ENCODE measurements at regions not wholly inside any gene's neighbourhood (a gene's known extent, or its start where the extent isn't known, plus 50 kb on each side); places are given as distances from the start of the nearest gene placed in this dataset.

DNA sequence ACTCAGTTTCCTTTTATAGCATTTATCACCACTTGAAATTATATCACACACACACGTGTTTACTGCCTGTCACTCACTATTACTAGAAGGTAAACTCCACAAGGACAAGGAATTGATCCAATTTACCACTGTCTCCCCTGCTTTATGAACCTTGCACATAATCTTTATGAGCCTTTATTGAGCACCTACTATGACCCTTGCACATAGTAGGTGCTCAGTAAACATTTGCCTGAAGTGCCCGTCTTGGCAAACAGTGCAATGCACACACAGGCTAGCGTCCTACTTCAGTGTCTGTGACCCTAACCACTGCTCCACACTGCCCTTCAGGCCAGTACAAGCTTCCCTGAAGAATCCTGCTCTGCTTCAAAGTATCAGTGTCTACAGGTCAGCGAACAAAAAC is 237.7 kb upstream of the TMC3 start:
- Histone ChIP-seq H3K4me1 (no peaks in the 10 kb centered on the region), H3K4me3 (no peak overlapping the region), H3K27me3 (no peaks in the 10 kb centered on the region), H3K27ac (no peak overlapping the region), H3K9me3 (no peaks in the 10 kb centered on the region), H3K36me3 (no peaks in the 10 kb centered on the region)
- in situ Hi-C loops (cut with MboI; ENCODE audit: low pct_ligation_motif_present in 1 of 4, low pct_unique_long_range_greater_than_20kb in 1 of 4, low sequenced_read_pairs in 3 of 4) = no loop called here
- no peak for DNase-seq
- WGBS, 2 donors (ENCODE audit: low coverage in 1 of 2) = 64 to 69% methylated on average over 4 of the region's 4 CpGs
- intact Hi-C loops (cut with DNase I; ENCODE audit: low total_unique reads) = no loop called here
- TF ChIP-seq EP300 (IDR thresholded peaks at IDR 0.05; ENCODE audit: low read depth) = no peak
- no peak for TF ChIP-seq POLR2A (IDR thresholded peaks at IDR 0.05)
- TF ChIP-seq, protein P1, sequence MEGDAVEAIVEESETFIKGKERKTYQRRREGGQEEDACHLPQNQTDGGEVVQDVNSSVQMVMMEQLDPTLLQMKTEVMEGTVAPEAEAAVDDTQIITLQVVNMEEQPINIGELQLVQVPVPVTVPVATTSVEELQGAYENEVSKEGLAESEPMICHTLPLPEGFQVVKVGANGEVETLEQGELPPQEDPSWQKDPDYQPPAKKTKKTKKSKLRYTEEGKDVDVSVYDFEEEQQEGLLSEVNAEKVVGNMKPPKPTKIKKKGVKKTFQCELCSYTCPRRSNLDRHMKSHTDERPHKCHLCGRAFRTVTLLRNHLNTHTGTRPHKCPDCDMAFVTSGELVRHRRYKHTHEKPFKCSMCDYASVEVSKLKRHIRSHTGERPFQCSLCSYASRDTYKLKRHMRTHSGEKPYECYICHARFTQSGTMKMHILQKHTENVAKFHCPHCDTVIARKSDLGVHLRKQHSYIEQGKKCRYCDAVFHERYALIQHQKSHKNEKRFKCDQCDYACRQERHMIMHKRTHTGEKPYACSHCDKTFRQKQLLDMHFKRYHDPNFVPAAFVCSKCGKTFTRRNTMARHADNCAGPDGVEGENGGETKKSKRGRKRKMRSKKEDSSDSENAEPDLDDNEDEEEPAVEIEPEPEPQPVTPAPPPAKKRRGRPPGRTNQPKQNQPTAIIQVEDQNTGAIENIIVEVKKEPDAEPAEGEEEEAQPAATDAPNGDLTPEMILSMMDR (IDR thresholded peaks at IDR 0.05) = no peak
- TF ChIP-seq POLR2AphosphoS5 (IDR thresholded peaks at IDR 0.05) = no peak

DNA sequence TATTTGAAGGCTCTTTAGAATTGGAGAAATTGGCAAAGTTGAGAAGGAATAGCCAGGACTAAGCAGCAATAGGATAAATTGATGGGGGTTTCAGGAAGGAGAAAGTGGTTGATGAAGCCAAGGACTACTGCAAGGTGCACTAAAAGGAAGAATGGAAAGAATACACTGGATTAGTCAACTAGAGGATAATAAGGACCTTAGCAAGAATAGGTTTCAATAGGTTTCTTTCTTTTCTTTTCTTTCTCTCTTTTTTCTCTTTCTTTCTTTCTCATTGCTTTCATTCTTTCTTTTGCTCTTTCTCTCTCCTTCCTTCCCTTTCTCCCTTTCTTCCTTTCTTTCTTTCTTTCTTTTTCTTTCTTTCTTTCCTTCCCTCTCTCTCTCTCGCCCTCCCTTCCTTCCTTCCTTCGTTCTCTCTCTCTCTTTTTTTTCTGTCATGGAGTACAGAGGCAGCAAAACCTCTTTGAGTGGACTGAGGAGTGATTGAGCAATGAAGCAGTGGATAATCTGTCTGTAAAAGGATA is 234.4 kb upstream of the TMC3 start:
- no peaks in the 10 kb centered on the region for H3K36me3 ChIP-seq

DNA sequence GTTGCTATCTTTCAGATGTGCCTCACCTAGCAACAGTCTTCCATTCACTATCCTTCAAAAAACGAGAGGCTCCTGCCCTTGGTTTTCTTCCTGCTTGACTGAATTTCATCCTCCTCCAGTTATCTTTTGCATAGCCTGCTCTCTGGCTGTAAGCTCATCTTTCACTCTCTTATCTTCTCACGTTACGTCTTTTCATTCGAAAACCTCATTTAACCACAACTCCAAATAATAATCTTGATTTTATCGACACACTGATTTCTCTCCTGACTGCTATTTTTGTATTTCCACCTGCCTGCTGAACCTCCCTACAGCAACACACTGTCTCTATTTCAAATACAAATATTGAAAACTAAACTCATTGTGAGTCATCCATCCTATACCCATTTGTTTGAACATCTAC is 230.7 kb upstream of the TMC3 start:
- Histone ChIP-seq H3K4me3 (no peak overlapping the region), H3K9me3 (peaks cover 15 to 21% of the 10 kb centered on the region in 2 donors), H3K4me1 (no peaks in the 10 kb centered on the region), H3K27ac (no peak overlapping the region), H3K36me3 (no peaks in the 10 kb centered on the region), H3K27me3 (no peaks in the 10 kb centered on the region)
- WGBS, 2 donors (ENCODE audit: low coverage in 1 of 2) = 61 to 74% methylated on average over 5 of the region's 5 CpGs
- TF ChIP-seq POLR2A (IDR thresholded peaks at IDR 0.05) = no peak
- TF ChIP-seq, protein P1 (IDR thresholded peaks at IDR 0.05) = no peak
- TF ChIP-seq POLR2AphosphoS5 (IDR thresholded peaks at IDR 0.05) = no peak
- TF ChIP-seq EP300 (IDR thresholded peaks at IDR 0.05; ENCODE audit: low read depth) = no peak
- in situ Hi-C loops (cut with MboI; ENCODE audit: low pct_ligation_motif_present in 1 of 4, low pct_unique_long_range_greater_than_20kb in 1 of 4, low sequenced_read_pairs in 3 of 4) = no loop called here
- intact Hi-C loops (cut with DNase I; ENCODE audit: low total_unique reads) = no loop called here
- no peak for DNase-seq

More for the DNA sequence above, 234.4 kb upstream of the TMC3 start:
- Histone ChIP-seq H3K4me1 (no peaks in the 10 kb centered on the region), H3K4me3 (no peak overlapping the region), H3K27ac (no peak overlapping the region), H3K27me3 (no peaks in the 10 kb centered on the region), H3K9me3 (no peaks in the 10 kb centered on the region)
- TF ChIP-seq, protein P1 (IDR thresholded peaks at IDR 0.05) = no peak
- TF ChIP-seq POLR2AphosphoS5 (IDR thresholded peaks at IDR 0.05) (no peak), EP300 (IDR thresholded peaks at IDR 0.05; ENCODE audit: low read depth) (no peak), POLR2A (IDR thresholded peaks at IDR 0.05) (no peak)
- DNase-seq = no peak
- intact Hi-C loops (cut with DNase I; ENCODE audit: low total_unique reads) (no loop called here), in situ Hi-C loops (cut with MboI; ENCODE audit: low pct_ligation_motif_present in 1 of 4, low pct_unique_long_range_greater_than_20kb in 1 of 4, low sequenced_read_pairs in 3 of 4) (no loop called here)
- 71 to 77% methylated on average over 2 of the region's 2 CpGs for WGBS, 2 donors (ENCODE audit: low coverage in 1 of 2)

DNA sequence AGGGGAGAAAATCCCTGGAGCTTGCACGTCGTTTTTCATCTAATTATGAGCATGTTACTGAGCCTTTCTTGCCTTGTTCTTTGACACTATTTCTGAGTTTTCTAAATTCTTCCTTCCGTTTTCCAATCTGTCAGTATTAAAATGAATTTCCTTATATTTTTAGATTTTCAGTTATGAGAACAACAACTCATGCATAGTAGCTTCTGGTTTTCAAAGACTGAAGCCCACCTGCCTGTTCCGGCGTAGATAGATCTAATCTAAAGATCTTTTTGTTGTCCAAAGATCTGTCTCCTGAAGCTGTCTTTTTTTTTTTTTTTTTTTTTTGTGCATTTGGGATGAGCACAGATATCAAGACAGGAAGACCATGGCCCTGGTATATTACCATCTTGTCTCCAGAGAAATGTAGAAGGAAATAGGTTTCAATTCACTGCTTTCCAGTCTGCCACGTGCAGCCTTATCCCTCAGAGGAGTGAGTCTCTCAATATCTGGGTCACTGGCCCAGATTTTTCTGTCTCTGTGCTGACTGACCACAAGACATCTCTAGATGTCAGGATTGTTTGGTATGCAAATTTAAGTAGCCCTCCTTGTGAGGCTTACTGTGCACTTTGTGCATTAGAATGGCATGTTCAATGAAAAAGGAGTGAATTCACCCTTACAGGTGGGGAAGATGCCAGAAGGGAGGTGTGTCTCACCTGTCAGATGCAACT is 222.3 kb upstream of the TMC3 start:
- H3K9me3 ChIP-seq = peaks cover 8 to 14% of the 10 kb centered on the region in 2 donors
- no peaks in the 10 kb centered on the region for H3K27me3 ChIP-seq
- no peaks in the 10 kb centered on the region for H3K36me3 ChIP-seq
- intact Hi-C loops (cut with DNase I; ENCODE audit: low total_unique reads) (no loop called here), in situ Hi-C loops (cut with MboI; ENCODE audit: low pct_ligation_motif_present in 1 of 4, low pct_unique_long_range_greater_than_20kb in 1 of 4, low sequenced_read_pairs in 3 of 4) (no loop called here)
- no peak overlapping the region for H3K4me3 ChIP-seq
- no peaks in the 10 kb centered on the region for H3K4me1 ChIP-seq
- WGBS, 2 donors (ENCODE audit: low coverage in 1 of 2) = 55 to 73% methylated on average over 6 of the region's 6 CpGs
- no peak for DNase-seq
- TF ChIP-seq EP300 (IDR thresholded peaks at IDR 0.05; ENCODE audit: low read depth) (no peak), POLR2A (IDR thresholded peaks at IDR 0.05) (no peak), POLR2AphosphoS5 (IDR thresholded peaks at IDR 0.05) (no peak)
- TF ChIP-seq, protein P1 (IDR thresholded peaks at IDR 0.05) = no peak
- no peak overlapping the region for H3K27ac ChIP-seq

Measured in transverse colon (tissue), 4 donors.